Esophagus muscularis mucosa (tissue), 4 donors: ENCODE measurements at regions not wholly inside any gene's neighbourhood (a gene's known extent, or its start where the extent isn't known, plus 50 kb on each side); places are given as distances from the start of the nearest gene placed in this dataset.

Source experiments
- DNase-seq: peaks from one replicate; pipeline ENCODE4 v3.0.0-alpha.2; 2017; ENCODE audit errors: extremely low spot score
- H3K27ac ChIP-seq, 4 donors: fragments of 200-600 bp; sonication (generic); replicated peaks in 1 of 4; 1 replicate in 3 of 4; 2 replicates in 1 of 4; pipeline ENCODE4 v1.5.1; 2016 to 2019; ENCODE audit warnings: mild to moderate bottlenecking in 1 of 4
- H3K27me3 ChIP-seq, 4 donors: fragments of 200-600 bp; sonication (generic); one replicate each; pipeline versions ENCODE4 v1.5.1 to v1.6.0; 2016 to 2019
- H3K36me3 ChIP-seq, 4 donors: fragments of 200-600 bp; sonication (generic); one replicate each; pipeline ENCODE4 v1.5.1; 2016 to 2019
- H3K4me1 ChIP-seq, 4 donors: fragments of 200-600 bp; sonication (generic); one replicate each; pipeline ENCODE4 v1.5.1; 2016 to 2019
- H3K4me3 ChIP-seq, 4 donors: fragments of 200-600 bp; sonication (generic); 1 replicate in 2 of 4; 2 replicates in 2 of 4; pipeline ENCODE4 v1.5.1; 2016 to 2019; ENCODE audit warnings: mild to moderate bottlenecking in 4 of 4, moderate library complexity in 1 of 4
- H3K9me3 ChIP-seq, 4 donors: fragments of 200-600 bp; sonication (generic); 1 replicate in 3 of 4; 2 replicates in 1 of 4; pipeline ENCODE4 v1.5.1; 2016 to 2019
- EP300 ChIP-seq: sonication (generic); formaldehyde crosslinking; IDR thresholded peaks from one replicate; pipeline ENCODE4 v1.6.1; 2017; ENCODE audit warnings: antibody characterized with exemption
- POLR2A ChIP-seq: fragments of 450-650 bp; IDR thresholded peaks from one replicate; pipeline ENCODE4 v1.6.1; 2017; ENCODE audit warnings: antibody characterized with exemption, moderate library complexity, mild to moderate bottlenecking, low read depth
- POLR2AphosphoS5 ChIP-seq, 2 donors: sonication (generic); formaldehyde crosslinking; IDR thresholded peaks; one replicate each; pipeline ENCODE4 v1.6.1; 2017; ENCODE audit warnings: antibody characterized with exemption in 2 of 2
- WGBS: methylation state at CpG from one replicate; pipeline ENCODE4 v1.1.5; 2018; 5-methylcytosine and 5-hydroxymethylcytosine counted together
- intact Hi-C: fragments of 100-400 bp; cut with DNase I; formaldehyde crosslinking; loops from one replicate; pipeline ENCODE4 v1.15.1; 2023
- TF ChIP-seq, protein P1 (sequence below), 3 experiments: fragments of 200-600 bp in 2 of 3; fragments of 450-650 bp in 1 of 3; sonication (generic) in 2 of 3; IDR thresholded peaks; one replicate each; pipeline ENCODE4 v1.5.1; 2017 to 2019; ENCODE audit warnings: antibody characterized with exemption in 3 of 3, mild to moderate bottlenecking in 2 of 3, moderate library complexity in 1 of 3

DNA sequence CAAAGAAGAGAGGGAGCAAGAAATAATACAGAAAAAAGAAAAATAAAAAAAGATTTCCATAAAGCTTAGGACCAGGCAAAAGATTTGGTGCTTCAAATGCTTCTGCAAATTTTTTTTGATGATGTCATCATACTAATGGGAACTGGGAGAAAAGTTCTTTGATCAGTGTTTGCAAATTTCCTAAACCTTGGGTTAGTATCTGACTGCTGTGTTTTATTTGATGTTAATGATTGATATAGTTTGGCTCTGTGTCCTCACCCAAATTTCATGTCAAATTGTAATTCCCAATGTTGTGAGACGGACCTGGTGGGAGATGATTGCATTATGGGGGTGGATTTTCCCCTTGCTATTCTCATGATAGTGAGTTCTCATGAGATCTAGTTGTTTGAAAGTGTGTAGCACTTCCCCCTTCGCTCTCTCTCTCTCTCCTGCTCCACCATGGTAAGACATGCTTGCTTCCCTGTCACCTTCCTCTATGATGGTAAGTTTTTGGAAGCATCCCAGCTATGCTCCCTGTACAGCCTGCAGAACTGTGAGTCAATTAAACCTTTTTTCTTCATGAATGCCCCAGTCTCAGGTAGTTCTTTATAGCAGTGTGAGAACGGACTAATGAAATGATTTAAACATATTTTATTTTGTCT, 72.6 kb downstream of the TMEM100 start:
- Histone ChIP-seq H3K4me1 (no peaks in the 10 kb centered on the region), H3K9me3 (no peaks in the 10 kb centered on the region), H3K27me3 (no peaks in the 10 kb centered on the region), H3K36me3 (no peaks in the 10 kb centered on the region), H3K27ac (no peak overlapping the region), H3K4me3 (no peak overlapping the region)
- TF ChIP-seq EP300 (no peak), POLR2AphosphoS5 (IDR thresholded peaks at IDR 0.05) (no peak), POLR2A (no peak)
- TF ChIP-seq, protein P1, sequence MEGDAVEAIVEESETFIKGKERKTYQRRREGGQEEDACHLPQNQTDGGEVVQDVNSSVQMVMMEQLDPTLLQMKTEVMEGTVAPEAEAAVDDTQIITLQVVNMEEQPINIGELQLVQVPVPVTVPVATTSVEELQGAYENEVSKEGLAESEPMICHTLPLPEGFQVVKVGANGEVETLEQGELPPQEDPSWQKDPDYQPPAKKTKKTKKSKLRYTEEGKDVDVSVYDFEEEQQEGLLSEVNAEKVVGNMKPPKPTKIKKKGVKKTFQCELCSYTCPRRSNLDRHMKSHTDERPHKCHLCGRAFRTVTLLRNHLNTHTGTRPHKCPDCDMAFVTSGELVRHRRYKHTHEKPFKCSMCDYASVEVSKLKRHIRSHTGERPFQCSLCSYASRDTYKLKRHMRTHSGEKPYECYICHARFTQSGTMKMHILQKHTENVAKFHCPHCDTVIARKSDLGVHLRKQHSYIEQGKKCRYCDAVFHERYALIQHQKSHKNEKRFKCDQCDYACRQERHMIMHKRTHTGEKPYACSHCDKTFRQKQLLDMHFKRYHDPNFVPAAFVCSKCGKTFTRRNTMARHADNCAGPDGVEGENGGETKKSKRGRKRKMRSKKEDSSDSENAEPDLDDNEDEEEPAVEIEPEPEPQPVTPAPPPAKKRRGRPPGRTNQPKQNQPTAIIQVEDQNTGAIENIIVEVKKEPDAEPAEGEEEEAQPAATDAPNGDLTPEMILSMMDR (IDR thresholded peaks at IDR 0.05), result no peak
- WGBS, result 91% methylated on average over 3 of the region's 3 CpGs
- no peak for DNase-seq
- intact Hi-C loops, result no loop called here

DNA sequence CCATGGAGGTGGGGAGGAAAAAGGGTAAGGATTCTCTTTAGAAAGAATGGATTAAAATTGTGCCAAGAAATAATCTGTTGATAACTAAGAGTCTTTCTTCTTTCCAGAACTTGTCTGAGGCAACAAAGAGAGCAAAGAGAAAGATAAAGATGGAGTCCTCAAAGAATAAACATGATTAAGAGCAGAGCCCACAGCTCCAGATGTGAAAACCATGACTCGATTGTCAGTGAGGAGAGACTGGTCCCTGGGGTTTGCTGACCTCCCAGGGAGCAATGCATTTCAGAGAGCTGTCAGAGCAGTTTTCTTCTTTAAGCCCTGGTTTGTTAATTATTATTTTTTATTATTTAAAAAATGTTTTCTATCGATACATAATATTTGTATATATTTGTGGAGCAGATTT, 74.6 kb downstream of the TMEM100 start:
- H3K9me3 ChIP-seq, result no peaks in the 10 kb centered on the region
- WGBS, result 67% methylated on average over 2 of the region's 2 CpGs
- H3K36me3 ChIP-seq, result no peaks in the 10 kb centered on the region
- H3K27me3 ChIP-seq, result no peaks in the 10 kb centered on the region
- intact Hi-C loops, result no loop called here
- H3K27ac ChIP-seq, result no peak overlapping the region
- no peak for DNase-seq
- H3K4me3 ChIP-seq, result no peak overlapping the region
- H3K4me1 ChIP-seq, result no peaks in the 10 kb centered on the region
- TF ChIP-seq POLR2AphosphoS5 (IDR thresholded peaks at IDR 0.05) (no peak), EP300 (no peak), POLR2A (no peak)
- TF ChIP-seq, protein P1 (IDR thresholded peaks at IDR 0.05), result no peak

DNA sequence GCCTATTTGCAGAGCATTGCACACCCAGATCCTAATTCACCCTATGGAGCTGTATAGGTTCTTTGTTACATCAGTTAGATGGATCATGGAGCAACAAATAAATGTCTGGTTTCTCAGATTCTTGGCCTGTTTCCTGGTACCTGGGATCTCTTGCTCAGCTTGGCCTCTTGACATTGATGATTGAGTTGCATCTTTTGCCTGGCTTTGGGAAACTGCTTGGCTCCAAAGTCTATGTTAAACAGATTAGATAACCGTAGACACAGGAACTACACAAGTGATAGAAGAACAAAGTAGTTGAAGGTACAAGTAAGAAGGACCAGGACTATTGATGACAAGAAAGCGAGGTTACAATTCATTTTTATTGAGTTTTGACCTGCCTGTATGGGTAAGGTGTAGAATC, 77.3 kb downstream of the TMEM100 start:
- WGBS, result 90% methylated on average over 2 of the region's 2 CpGs
- H3K27ac ChIP-seq, result no peak overlapping the region
- no peaks in the 10 kb centered on the region for H3K36me3 ChIP-seq
- no peaks in the 10 kb centered on the region for H3K9me3 ChIP-seq
- no peak overlapping the region for H3K4me3 ChIP-seq
- intact Hi-C loops, result no loop called here
- TF ChIP-seq, protein P1 (IDR thresholded peaks at IDR 0.05), result no peak
- TF ChIP-seq POLR2AphosphoS5 (IDR thresholded peaks at IDR 0.05) (no peak), EP300 (no peak), POLR2A (no peak)
- H3K4me1 ChIP-seq, result no peaks in the 10 kb centered on the region
- no peaks in the 10 kb centered on the region for H3K27me3 ChIP-seq
- no peak for DNase-seq

DNA sequence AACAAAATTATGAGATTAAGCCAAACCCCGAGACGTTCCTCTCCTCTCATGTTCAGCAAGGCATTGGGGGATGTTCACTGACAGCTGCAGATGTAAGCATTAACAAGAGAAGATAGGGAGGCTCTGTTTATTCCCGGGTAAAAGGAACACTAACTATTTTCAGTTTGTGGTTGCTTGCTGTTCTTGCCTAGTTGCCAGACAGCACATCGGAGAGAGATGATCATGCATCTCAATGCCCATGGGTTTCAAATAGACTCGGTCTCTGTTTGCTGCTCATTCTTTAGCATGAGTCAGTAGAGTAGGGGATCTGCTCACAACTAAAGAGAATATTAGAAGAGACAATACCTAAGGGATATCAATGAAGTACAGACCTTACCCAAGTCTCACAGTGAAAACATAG, 78.3 kb downstream of the TMEM100 start:
- H3K9me3 ChIP-seq, result no peaks in the 10 kb centered on the region
- WGBS, result 77% methylated on average over 5 of the region's 5 CpGs
- no peak for DNase-seq
- no peak overlapping the region for H3K27ac ChIP-seq
- no peaks in the 10 kb centered on the region for H3K27me3 ChIP-seq
- no peaks in the 10 kb centered on the region for H3K36me3 ChIP-seq
- no peaks in the 10 kb centered on the region for H3K4me1 ChIP-seq
- H3K4me3 ChIP-seq, result no peak overlapping the region
- TF ChIP-seq POLR2A (no peak), POLR2AphosphoS5 (IDR thresholded peaks at IDR 0.05) (no peak), EP300 (no peak)
- TF ChIP-seq, protein P1 (IDR thresholded peaks at IDR 0.05), result no peak
- intact Hi-C loops, result loop anchor here (5.0 kb wide), 1 partner anchor 117 kb away; no protein-coding TSS in a partner anchor

DNA sequence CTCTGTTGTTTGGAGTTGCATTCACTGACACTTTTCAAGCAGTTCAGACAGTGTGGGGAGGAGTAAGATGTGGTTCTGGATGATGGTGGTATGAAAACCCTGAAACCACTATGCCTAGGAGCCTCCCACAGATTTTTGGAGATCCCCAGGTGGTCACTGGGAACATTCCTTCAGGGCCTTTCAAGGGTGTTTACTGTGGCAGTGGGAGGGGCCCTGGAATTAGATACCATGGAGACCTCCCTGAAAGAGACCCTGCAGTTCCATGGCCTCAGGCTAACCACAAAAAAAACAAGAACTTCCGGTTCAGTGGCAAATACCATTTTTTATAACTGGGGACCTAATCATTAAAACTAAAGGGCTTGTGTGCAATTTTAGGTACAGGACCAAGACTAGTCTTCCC, 79.9 kb downstream of the TMEM100 start:
- Histone ChIP-seq H3K27me3 (no peaks in the 10 kb centered on the region), H3K4me3 (no peak overlapping the region), H3K27ac (no peak overlapping the region), H3K36me3 (no peaks in the 10 kb centered on the region), H3K4me1 (no peaks in the 10 kb centered on the region), H3K9me3 (no peaks in the 10 kb centered on the region)
- TF ChIP-seq EP300 (no peak), POLR2A (no peak), POLR2AphosphoS5 (IDR thresholded peaks at IDR 0.05) (no peak)
- TF ChIP-seq, protein P1 (IDR thresholded peaks at IDR 0.05), result no peak
- no peak for DNase-seq
- intact Hi-C loops, result loop anchor here (5.0 kb wide), 1 partner anchor 115 kb away; no protein-coding TSS in a partner anchor
- 67% methylated on average over 1 of the region's 1 CpG for WGBS
